Psoas muscle (tissue), 7 donors: ENCODE measurements at regions not wholly inside any gene's neighbourhood (a gene's known extent, or its start where the extent isn't known, plus 50 kb on each side); places are given as distances from the start of the nearest gene placed in this dataset.

Experiments used
- ATAC-seq, 4 donors: fragments of 200-7000 bp; cut with Tn5 transposase; one replicate each; pipeline ENCODE4 v1.9.1; 2020; ENCODE audit warnings: moderate library complexity in 3 of 4, mild to moderate bottlenecking in 2 of 4
- DNase-seq, 2 donors: peaks; one replicate each; pipeline ENCODE4 v3.0.0-alpha.2; 2020
- H3K27ac ChIP-seq: fragments of 200-600 bp; one replicate; pipeline ENCODE4 v1.8.0; 2022
- H3K27me3 ChIP-seq, 3 donors: fragments of 200-600 bp in 1 of 3; one replicate each; pipeline versions ENCODE4 v1.6.1 to v1.8.0; 2013 to 2022; ENCODE audit warnings: low read length in 2 of 3, mild to moderate bottlenecking in 2 of 3, moderate library complexity in 1 of 3; ENCODE audit not compliant: insufficient read depth in 3 of 3
- H3K36me3 ChIP-seq, 2 donors: fragments of 200-600 bp in 1 of 2; one replicate each; pipeline versions ENCODE4 v1.6.1 to v1.8.0; 2013 to 2022; ENCODE audit warnings: low read depth in 1 of 2, mild to moderate bottlenecking in 1 of 2, moderate library complexity in 1 of 2; ENCODE audit not compliant: insufficient read depth in 1 of 2
- H3K4me1 ChIP-seq: fragments of 200-600 bp; one replicate; pipeline ENCODE4 v1.8.0; 2022
- H3K4me3 ChIP-seq: fragments of 200-600 bp; one replicate; pipeline ENCODE4 v1.8.0; 2022; ENCODE audit warnings: mild to moderate bottlenecking
- H3K9me3 ChIP-seq: fragments of 200-600 bp; one replicate; pipeline ENCODE4 v1.8.0; 2022
- CTCF ChIP-seq: fragments of 200-600 bp; IDR thresholded peaks from one replicate; pipeline ENCODE4 v1.8.0; 2022; ENCODE audit warnings: antibody characterized with exemption
- WGBS, 3 donors: extraction: QIAGEN DNeasy Blood & Tissue Kit; methylation state at CpG; one replicate each; pipeline versions ENCODE4 v1.1.6 to v1.1.7; 2013; 5-methylcytosine and 5-hydroxymethylcytosine counted together
- intact Hi-C, 2 donors: fragments of 100-400 bp; cut with DNase I; formaldehyde crosslinking; loops; one replicate each; pipeline versions ENCODE4 v1.11.0 to v1.14.2; 2022
- donor health status: healthy with polysubstance abuse.
- donor health status: DM: no; HTN: no; CAD: no; lungs with moderate emphysema.
- donor health status: Bipolar disorder and iron deficiency.
- donor health status: healthy.
- donor health status: DM: yes; HTN: yes; CAD: no.
- donor health status: DM: no; HTN: no; CAD: no.
- donor health status: DM: yes; HTN: yes; CAD: no.

DNA sequence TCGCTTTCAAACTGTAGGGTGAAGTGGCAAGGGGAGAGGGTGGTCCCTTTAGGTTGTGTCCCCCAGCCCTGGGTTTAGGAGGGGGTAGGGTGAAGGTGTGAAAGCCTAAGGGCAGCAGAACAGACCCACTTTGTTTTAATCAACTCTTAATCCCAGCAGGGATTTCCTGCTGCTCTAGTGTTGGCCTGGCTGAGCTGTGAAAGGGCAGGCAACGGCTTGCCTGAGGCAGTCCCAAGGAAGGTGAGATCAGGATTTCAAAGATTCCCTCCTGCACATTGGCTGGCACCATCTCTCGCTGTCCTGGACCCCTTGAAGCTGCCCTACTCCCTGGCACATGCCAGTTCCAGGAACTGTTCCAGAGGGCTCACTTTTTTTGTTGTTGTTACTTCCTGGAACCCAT, 221.3 kb downstream of the INSC start:
- no peak for TF ChIP-seq CTCF
- no peak for DNase-seq
- 46 to 65% (median 47%) methylated on average over 3 of the region's 3 CpGs for WGBS, 3 donors
- Histone ChIP-seq H3K4me1 (no peaks in the 10 kb centered on the region), H3K36me3 (no peaks in the 10 kb centered on the region), H3K27ac (no peak overlapping the region), H3K9me3 (no peaks in the 10 kb centered on the region), H3K4me3 (no peak overlapping the region), H3K27me3 (no peaks in the 10 kb centered on the region)
- intact Hi-C loops, result no loop called here
- no peak for ATAC-seq

GRCh38 chr11:15339302-15339701, 224.6 kb downstream of the INSC start:
- no peak overlapping the region for H3K27ac ChIP-seq
- WGBS, 3 donors, result 89 to 97% (median 90%) methylated on average over 1 of the region's 1 CpG
- DNase-seq (no peak), ATAC-seq (no peak)
- no peak overlapping the region for H3K4me3 ChIP-seq
- TF ChIP-seq CTCF, result no peak
- intact Hi-C loops, result no loop called here
- H3K4me1 ChIP-seq, result no peaks in the 10 kb centered on the region
- H3K27me3 ChIP-seq, result no peaks in the 10 kb centered on the region
- H3K36me3 ChIP-seq, result no peaks in the 10 kb centered on the region
- H3K9me3 ChIP-seq, result no peaks in the 10 kb centered on the region

DNA sequence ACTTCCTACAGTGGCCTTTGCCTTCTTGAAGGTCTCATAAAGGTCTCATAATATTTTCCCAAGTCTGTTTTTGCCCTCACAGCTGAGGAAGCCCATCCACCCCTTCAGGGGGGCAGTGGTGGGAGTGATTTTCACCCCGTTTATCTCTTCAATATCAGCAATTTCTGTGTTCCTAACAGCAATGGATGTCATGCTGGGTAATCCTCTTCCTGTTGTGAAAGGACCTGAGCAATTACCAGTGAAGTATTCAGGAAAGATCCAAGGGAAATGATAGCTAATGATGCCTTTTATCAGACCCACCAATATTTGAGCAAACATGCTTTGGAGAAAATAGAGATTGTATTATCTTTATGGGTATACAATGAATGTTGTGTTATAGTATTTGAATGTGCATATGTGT, 226.9 kb downstream of the INSC start:
- Histone ChIP-seq H3K36me3 (no peaks in the 10 kb centered on the region), H3K27ac (no peak overlapping the region), H3K4me3 (no peak overlapping the region), H3K9me3 (no peaks in the 10 kb centered on the region), H3K4me1 (no peaks in the 10 kb centered on the region), H3K27me3 (no peaks in the 10 kb centered on the region)
- no peak for TF ChIP-seq CTCF
- WGBS, 3 donors, result 46 to 54% (median 48%) methylated on average over 1 of the region's 1 CpG
- intact Hi-C loops, result no loop called here
- DNase-seq (no peak), ATAC-seq (no peak)

DNA sequence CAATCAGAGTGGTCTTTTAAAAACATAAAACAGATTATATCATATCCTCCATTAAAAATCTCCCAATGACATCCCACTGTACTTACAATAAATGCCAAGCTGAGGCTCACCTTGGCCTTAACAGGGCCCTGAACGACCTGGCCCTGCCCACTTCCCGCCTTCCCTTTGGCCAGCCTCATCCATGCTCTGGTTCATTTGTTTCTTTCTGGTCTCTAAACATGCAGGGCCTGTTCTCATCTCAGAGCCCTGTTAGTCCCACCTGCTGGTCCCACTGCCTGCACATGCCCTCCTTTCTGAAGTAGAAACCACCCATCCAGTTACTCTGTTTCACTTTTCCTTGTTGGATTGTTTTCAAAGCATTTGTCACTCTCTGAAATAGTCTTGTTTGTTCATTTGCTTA, 227.4 kb downstream of the INSC start:
- no peaks in the 10 kb centered on the region for H3K36me3 ChIP-seq
- 53 to 65% (median 55%) methylated on average over 2 of the region's 2 CpGs for WGBS, 3 donors
- H3K9me3 ChIP-seq, result no peaks in the 10 kb centered on the region
- no peak for ATAC-seq
- no peak overlapping the region for H3K4me3 ChIP-seq
- no peaks in the 10 kb centered on the region for H3K27me3 ChIP-seq
- no peak for DNase-seq
- TF ChIP-seq CTCF, result no peak
- intact Hi-C loops, result no loop called here
- no peaks in the 10 kb centered on the region for H3K4me1 ChIP-seq
- no peak overlapping the region for H3K27ac ChIP-seq

GRCh38 chr11:15346907-15347306, 232.2 kb downstream of the INSC start:
- intact Hi-C loops, result no loop called here
- no peak for TF ChIP-seq CTCF
- H3K4me3 ChIP-seq, result no peak overlapping the region
- no peaks in the 10 kb centered on the region for H3K36me3 ChIP-seq
- DNase-seq (no peak), ATAC-seq (no peak)
- no peaks in the 10 kb centered on the region for H3K9me3 ChIP-seq
- no peaks in the 10 kb centered on the region for H3K4me1 ChIP-seq
- no peaks in the 10 kb centered on the region for H3K27me3 ChIP-seq
- 69 to 80% (median 73%) methylated on average over 4 of the region's 4 CpGs for WGBS, 3 donors
- H3K27ac ChIP-seq, result no peak overlapping the region
